NK-92 treated with Interleukin-12 subunit alpha and Interleukin-12 subunit beta, amount 100 ng/mL, for 24 hours (cell line): ENCODE measurements at regions not wholly inside any gene's neighbourhood (a gene's known extent, or its start where the extent isn't known, plus 50 kb on each side); places are given as distances from the start of the nearest gene placed in this dataset.

ENCODE experiments used
- DNase-seq: peaks from one replicate; lab custom pipeline; 2025; lab: John Stamatoyannopoulos, UW

DNA sequence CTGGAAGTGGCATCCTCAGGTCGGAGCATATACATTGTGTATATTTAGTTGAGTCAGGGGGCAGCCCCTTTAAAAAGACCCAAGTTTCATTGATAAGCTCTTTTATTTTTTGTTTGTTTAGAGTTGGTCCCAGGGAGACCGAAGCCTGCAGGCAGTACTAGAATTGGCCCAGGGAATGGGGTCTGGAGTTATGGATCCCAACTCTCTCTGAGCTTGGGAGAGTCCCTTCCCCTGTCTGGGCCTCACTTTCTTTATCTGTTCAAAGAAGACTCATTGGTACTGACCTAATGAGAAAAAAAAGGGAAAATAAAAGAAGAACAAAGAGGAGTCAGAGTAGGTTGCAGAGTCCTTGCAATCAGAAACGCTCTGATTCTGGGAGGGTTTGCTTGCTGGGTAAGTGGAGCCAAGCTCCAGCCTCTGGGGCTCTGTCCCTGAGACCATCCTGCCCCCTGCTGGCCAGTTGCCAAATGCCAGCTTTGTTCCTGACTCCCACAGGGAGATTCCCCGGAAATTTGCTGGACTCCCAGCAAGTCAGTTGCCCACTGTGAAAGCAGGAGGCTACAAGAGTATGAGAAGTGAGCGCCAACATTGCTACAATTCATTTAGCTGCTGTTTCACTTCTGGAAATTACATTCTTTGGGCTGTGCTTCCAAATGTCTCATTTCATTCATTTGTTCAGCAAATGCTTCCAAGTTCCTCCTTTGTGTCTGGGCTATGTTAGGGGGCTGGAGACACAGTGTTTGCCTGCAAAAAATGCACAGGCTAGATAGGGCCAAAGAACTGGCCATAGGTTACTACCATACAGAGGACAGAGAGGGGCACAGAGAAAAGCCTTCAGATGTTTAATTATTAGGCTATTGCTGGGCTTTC lies 156.2 kb downstream of the MELK start:
- DNase-seq, result peak; percentile 17

GRCh38 chr9:36729906-36730305 lies 157.2 kb downstream of the MELK start:
- no peak for DNase-seq

GRCh38 chr9:36730414-36730813 lies 157.7 kb downstream of the MELK start:
- DNase-seq, result no peak

GRCh38 chr9:36731068-36731956 lies 158.6 kb downstream of the MELK start:
- no peak for DNase-seq

GRCh38 chr9:36734737-36735136 lies 162.0 kb downstream of the MELK start:
- no peak for DNase-seq

- DNase-seq, result no peak
Measured at GRCh38 chr9:36736648-36737047, 164.0 kb downstream of the MELK start.

DNA sequence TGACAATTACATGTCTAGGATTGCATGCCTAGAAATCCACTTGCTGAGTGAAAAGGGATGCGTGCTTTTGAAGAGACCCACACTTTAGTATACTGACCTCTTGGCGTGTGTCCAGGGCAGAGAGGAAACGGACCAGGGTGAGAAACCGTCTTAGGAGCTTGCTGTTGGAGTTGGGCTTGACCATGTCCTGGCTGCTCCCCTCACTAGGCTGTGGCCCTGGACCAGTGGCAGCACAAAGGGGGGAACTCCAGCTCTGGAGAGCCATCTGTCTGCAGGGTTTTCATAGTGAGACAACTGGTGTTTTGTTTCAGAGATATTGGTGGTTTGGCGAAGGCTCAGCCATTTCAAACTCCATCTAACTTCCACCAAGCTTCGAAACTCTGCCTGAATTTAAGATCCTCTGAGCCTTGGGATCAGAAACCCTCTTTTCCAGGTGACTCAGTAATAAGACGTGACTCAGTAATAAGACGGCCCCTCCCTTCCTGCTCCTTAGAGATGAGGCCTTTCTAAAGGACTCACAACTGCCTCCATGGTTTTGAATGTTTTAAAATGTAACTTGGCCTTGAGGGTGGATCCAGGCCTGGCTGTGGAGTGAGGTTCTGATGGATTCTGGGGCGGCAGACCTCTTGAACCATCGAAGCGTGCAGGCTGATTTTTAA lies 165.8 kb downstream of the MELK start:
- DNase-seq, result no peak

DNA sequence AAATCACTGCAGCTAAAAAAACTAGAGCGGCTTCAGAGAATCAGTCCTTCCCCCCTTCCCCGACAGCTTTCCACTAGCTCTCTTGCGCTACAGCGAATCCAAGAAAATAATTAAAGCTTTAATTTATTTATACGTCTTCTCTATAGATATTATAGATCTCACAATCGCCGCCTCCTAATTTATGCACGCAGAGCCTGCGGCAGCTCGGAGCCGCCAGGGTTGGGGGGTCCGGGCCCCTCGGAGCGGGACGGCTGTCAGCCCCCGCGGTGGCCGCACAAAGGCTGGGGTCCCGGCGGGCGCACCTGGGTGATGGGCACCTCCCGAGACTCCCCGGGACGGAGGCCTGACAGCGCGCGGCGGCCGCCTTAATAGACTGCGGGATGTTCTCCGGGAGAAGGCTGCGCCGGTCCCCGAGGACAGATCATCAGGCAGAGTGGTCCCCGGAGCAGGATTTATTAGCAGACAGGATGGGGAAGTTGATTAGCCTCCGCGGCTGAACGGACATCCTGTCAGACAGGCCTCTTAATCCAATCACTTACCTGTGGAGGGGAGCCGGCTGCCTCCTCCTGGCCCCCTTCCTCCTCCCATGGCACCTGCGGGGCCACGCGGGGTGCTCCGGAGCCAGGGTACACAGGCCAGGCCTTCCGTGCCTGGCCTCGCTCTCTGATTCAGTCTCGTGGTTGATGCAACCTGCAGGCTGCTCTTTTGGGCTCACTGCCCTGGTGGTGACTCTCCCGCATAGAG lies 166.8 kb downstream of the MELK start:
- DNase-seq, result no peak

DNA sequence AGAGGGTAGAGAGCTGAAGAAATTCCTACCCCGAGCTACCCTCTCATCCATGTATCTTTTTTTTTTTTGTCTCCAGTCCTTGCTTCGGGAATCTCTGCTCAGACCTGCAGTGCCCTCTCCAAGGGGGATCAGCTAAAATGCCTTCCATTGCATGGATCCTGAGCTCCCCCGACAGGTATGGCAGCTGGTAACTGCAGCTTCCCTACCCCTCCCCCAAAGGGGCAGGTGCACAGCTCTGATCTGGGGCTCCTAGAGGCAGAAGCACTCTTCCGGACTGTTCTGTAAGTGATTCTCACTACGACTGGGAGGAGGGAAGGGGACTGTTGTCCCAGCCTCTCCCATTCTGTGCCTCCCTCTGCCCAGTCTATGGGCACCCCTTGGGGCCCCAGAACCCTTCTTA lies 169.6 kb downstream of the MELK start:
- DNase-seq, result no peak

- no peak for DNase-seq
Measured at GRCh38 chr9:36744678-36745077, 172.0 kb downstream of the MELK start.

DNA sequence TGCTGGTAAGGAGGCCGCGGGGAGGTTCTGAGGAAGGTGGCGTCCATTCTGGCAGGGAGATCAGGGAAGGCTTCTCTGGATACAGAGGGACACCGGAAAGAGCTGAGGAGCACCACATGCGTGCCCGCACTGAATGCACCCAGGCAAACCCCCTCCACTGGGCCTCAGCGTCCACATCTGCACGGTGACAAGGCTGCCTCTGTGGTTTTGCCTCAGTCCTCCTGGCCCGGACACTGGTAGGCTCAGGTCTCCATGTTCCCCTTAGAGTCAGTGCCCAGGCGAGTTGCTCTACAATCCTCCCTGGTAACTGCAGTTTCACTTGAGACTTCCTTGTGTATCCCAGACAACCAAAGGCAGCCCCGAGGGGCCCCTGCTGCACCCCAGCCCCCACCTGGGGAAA lies 173.3 kb downstream of the MELK start:
- DNase-seq, result no peak

- no peak for DNase-seq
Measured at GRCh38 chr9:36746415-36746814, 173.7 kb downstream of the MELK start.

DNA sequence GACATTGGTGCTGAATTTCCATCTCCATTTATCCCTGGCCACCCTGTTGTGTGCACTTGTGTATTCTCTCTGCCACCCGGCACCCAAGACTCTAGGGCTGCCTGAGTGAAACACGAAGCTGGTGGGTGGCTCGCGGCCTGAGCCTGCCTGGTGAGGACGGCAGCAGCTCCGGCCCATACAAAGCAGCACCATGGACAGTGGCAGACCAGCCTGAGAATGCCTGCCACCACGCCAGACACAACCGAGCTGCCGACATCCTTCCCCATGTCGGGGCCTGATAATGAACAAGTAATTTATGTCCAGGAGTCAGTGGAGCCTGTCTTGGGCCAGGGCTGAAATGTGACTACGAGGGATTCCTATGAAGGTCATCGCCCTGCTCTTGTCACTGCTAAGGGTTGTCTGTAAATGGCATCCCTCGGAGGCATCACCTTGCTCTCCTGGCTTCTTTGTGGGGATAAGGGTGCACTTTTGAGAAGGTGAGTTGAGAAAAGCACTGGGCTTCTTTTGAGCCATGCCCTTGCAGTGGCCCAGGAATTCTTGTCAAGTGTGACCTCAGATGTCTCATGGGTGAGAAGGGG lies 175.7 kb downstream of the MELK start:
- no peak for DNase-seq

- no peak for DNase-seq
Measured at GRCh38 chr9:36749461-36749860, 176.8 kb downstream of the MELK start.

DNA sequence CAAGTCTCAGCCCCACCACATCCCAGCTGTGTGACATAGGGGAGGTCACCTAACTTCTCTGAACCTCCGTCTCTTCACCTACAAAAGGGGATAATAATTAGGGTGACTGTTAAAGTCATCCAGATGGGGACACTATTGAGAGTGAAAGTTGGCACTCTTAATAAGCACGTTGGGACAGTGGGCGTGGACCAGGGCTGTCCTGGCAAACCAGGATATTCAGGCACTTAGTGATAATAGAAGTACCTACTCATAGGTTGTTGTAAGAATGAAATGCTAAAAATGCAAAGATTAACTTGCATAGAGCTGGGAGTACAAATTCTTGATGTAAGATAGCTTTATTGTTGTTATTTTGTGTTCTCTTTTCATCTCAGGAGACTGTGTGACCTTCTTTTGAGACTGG lies 177.9 kb downstream of the MELK start:
- no peak for DNase-seq

DNA sequence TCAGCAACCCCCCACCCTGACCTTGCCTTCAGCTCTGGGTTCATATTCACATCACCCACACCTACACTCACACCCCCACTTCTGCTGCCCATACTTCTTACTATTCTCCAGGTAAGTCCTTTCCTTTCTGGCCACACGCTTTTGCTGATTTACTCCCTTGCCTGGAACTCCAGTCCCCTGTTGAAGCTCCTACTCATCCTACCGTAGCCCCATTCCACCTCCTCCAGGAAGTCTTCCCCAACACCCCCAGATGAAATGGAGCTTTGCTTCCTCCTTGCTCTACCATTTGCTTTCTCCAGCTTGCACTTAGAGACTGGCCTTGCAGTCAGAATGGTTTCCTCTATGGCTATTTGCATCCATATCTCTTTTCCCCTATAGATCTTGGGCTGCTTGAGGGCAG lies 182.3 kb downstream of the MELK start:
- no peak for DNase-seq

DNA sequence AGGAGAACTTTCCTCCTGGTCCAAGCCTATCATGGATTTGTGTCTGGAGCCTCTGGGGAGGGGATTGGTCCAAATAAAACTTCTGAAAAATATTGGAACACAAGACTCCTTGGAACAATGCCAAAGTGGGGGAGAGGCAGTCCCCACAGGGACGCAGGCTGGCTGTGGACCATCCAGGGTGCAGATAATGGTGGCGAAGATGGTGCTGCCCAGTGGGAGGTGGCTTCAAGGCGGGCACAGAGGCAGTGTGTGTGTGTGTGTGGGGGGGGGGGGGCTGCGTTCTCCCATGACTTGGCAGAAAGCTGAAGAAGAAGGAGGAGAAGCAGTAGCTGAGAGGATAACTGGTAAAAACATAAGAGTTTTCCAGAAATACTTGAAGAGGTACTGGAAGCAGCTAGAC lies 186.4 kb downstream of the MELK start:
- DNase-seq, result no peak

GRCh38 chr9:36759976-36760375 lies 187.3 kb downstream of the MELK start:
- no peak for DNase-seq

- no peak for DNase-seq
Measured at GRCh38 chr9:36760667-36761420, 188.1 kb downstream of the MELK start.

- DNase-seq, result no peak
Measured at GRCh38 chr9:36762958-36763357, 190.3 kb downstream of the MELK start.

DNA sequence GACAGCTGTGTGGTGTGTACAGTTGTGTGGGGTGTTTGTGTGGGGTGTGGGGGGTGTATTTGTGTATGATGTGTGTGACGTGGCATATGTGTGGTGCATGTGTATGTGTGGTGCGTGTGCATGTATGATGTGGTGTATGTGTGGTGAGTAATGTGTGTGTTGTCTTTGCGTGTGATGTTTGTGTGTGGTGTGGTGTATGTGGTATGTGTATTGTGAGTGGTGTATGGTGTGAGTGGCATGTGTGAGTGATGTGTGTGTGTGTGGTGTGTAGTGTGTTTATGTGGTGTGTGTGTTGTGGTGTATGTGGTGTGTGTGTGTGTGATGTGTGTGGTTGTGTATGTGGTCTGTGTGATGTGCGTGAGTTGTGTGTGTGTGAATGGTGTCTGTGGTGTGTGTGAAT lies 191.1 kb downstream of the MELK start:
- DNase-seq, result no peak
